Eye (tissue), 1 donor: ENCODE measurements at regions not wholly inside any gene's neighbourhood (a gene's known extent, or its start where the extent isn't known, plus 50 kb on each side); places are given as distances from the start of the nearest gene placed in this dataset.
"Not testable (repeated sequence)": the region's sequence is repeated elsewhere in the genome, so short reads cannot be mapped to it uniquely, and the experiment has no call there.

Experiments
- DNase-seq: peaks from one replicate; pipeline ENCODE4 v3.0.0-alpha.2; 2015

- no peak for DNase-seq
Measured at GRCh38 chr6:48986845-48987244, 476.2 kb downstream of the MMUT start.

DNA sequence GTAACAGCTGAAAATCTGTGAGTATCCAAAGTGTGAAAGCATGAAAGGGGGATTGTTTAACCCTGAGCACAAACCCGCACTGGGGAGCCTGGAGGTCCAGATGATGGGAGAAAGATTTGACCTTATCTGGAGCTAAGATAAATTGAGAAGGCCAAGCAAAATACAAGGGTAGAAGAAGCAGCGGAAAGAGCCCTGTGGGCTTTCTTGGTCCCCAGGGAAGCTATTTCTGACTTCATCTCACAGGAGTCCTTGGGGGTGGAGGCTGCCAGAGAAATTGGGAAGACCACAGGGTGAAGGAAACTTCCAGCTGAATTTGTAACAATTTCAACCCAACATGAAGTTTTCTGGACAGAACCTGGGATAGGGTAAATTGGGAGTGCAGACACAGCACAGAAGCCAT, 476.9 kb downstream of the MMUT start:
- no peak for DNase-seq

DNA sequence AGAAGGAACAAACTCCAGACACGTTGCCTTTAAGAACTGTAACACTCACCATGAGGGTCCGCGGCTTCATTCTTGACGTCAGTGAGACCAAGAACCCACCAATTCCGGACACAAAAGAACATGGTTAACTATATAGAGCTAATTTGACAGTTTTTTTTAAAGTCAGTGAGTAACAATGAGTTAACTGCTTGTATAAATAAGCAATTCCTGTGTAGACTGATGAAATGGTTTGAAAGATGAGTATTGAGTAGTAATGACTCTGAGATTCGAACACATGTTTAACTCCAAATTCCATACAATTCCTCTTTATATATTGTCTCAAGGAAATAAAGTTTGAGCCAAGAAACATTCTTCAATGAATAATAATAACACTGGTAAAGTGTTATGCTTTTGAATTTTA, 478.0 kb downstream of the MMUT start:
- no peak for DNase-seq

- DNase-seq: not testable (repeated sequence)
Measured at GRCh38 chr6:48983968-48984367, 479.1 kb downstream of the MMUT start.

- no peak for DNase-seq
Measured at GRCh38 chr6:48983377-48983776, 479.7 kb downstream of the MMUT start.

DNA sequence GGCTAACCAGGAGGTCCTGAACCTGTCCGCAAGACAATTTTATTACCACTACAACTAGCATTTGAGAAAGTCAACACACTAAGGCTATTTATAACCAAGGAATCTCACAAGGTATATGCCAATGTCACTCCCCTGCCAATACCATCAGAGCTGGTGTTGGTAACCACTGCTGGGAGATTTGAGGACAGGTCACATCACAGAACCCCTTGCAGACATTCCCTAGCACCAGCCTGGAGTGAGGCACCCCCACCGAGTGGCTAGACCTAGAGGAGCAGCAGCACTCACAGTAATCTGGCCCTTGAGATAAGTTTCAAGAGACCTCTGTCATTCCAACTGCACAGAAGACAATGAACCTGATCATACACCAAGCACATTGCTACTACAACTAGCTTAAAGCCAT, 483.2 kb downstream of the MMUT start:
- DNase-seq: no peak

DNA sequence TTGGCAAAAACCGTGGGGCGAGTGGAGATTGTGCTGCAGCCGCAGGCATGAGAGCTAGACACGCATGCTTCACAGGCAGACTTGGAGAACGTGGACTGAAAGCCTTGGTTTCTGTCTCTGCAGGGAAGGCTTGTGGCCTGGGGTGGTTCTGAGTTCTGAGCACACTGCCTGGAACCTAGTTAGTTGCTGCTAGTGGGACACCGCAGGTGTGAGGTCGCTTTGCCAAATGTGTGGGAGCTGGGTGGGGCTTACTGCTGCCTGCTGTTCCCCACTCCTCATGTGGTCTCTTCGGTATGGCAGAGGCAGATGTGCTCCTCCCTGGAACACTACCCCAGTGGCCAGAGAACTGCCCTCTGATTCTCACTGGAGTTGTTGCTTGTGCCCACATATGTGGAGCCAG, 484.0 kb downstream of the MMUT start:
- DNase-seq: no peak

DNA sequence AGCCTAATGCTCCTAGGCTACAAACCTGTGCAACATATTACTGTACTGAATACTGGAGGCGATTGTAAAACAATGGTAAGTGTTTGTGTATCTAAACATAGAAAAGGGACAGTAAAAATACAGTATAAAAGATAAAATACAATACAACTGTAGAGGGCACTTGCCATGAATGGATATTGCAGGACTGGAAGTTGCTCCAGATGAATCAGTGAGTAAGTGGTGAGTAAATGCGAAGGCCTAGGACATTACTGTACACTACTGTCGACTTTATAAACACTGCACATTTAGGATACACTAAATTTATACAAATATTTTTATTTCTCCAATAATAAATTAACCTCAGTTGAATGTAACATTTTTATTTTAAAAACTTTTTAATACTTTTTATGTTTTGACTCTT, 485.0 kb downstream of the MMUT start:
- DNase-seq: no peak

DNA sequence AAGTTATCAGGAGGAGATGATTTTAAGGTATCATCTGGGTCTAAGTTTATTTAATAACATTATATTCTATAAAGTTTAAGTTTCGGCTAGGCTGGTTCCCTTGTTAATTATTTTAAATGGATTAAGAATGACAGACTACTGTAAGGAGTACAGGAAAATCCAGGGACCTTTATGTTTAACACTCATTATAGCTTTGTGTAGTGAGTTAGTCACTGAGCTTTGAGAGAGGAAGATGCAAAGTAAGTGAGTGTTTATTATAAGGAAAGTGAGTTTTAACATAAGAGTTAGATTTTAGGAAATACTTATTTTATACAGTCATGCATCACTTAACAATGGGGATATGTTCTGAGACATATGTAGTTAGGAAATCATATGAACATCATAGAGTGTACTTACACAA, 485.5 kb downstream of the MMUT start:
- no peak for DNase-seq

- no peak for DNase-seq
Measured at GRCh38 chr6:48973491-48973890, 489.6 kb downstream of the MMUT start.

- no peak for DNase-seq
Measured at GRCh38 chr6:48961781-48962415, 501.2 kb downstream of the MMUT start.

GRCh38 chr6:48959251-48960060, 503.6 kb downstream of the MMUT start:
- DNase-seq: no peak

- DNase-seq: no peak
Measured at GRCh38 chr6:48957781-48958180, 505.3 kb downstream of the MMUT start.

- no peak for DNase-seq
Measured at GRCh38 chr6:48951917-48952316, 511.1 kb downstream of the MMUT start.

DNA sequence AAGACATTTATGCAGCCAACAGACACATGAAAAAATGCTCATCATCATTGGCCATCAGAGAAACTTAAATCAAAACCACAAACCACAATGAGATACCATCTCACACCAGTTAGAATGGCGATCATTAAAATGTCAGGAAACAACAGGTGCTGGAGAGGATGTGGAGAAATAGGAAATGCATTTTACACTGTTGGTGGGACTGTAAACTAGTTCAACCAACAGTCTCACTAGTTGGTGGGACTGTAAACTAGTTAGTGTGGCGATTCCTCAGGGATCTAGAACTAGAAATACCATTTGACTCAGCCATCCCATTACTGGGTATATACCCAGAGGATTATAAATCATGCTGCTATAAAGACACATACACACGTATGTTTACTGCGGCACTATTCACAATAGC, 518.8 kb downstream of the MMUT start:
- DNase-seq: not testable (repeated sequence)

DNA sequence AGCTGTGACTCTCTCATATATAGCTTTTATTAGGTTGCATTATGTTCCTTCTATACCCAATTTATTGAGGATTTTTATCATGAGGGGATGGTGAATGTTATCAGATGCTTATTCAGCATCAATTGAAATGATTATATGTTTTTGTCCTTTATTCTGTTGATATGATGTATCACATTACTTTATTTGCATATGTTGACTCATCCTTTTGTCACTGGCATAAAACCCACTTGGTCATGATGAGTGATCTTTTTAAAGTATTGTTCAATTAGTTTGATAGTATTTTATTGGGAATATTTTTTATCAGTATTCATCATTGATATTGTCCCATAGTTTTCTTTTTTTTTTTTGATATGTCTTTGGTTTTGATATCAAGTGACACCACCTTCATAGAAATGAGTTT, 529.9 kb downstream of the MMUT start:
- no peak for DNase-seq

- DNase-seq: no peak
Measured at GRCh38 chr6:48928937-48929336, 534.1 kb downstream of the MMUT start.

DNA sequence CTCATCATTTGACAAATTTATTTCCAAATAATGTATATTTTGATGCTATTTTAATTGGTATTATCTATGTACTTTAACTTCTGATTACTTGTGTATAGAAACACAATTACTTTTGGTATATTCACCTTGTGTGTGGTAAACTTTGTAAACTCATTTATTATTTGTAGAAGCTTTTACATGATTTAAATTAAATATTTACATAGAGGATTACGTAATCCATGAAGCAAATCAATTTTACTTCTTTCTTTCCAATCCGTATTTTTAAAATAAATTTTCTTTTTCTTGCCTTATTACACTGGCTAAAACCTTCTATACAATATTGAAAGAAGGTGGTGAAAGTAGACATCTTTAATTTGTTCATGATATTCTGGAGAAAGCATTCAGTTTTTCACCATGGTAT, 540.2 kb downstream of the MMUT start:
- no peak for DNase-seq

DNA sequence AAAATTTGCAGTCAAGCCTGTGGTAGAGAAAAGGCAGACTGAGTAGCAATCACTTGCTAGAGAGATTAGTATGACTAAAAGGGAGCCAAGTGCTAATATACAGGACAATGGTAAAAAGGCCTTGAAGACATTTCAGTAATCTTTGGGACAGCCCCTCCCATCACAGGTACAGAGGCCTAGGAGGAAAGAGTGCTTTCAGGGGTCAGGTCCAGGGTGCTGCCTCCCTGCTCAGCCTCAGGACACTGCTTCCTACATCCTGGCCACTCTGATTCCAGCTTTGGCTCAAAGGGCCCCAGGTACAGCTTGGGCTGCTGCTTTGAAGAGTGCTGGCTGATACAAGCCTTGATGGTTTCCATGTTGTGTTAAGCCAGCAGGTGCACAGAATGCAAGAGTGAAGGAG, 543.5 kb downstream of the MMUT start:
- DNase-seq: no peak

GRCh38 chr6:48917233-48917632, 545.8 kb downstream of the MMUT start:
- no peak for DNase-seq

GRCh38 chr6:48916607-48917006, 546.4 kb downstream of the MMUT start:
- no peak for DNase-seq

- DNase-seq: no peak
Measured at GRCh38 chr6:48915591-48915990, 547.5 kb downstream of the MMUT start.

- no peak for DNase-seq
Measured at GRCh38 chr6:48912503-48912902, 550.5 kb downstream of the MMUT start.

GRCh38 chr6:48904809-48905208, 558.2 kb downstream of the MMUT start:
- no peak for DNase-seq

DNA sequence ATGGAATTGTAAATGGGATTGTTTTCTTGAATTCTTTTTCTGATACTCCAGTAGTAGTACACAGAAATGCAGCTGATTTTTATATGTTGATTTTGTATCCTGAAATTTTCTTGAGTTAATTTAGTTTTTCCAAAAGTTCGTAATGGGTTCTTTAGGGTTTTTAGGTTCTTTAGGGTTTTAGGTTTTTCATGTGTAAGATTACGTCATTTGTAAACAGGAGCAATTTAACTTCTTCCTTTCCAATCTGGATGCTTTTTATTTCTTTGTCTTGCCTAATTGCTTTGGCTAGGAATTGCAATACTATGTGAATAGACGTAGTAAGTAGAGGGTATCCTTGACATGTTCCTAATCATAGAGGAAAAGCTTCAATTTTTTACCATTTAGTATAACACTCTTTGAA, 568.6 kb downstream of the MMUT start:
- no peak for DNase-seq
